ENCODE measurements at regions not wholly inside any gene's neighbourhood (a gene's known extent, or its start where the extent isn't known, plus 50 kb on each side); places are given as distances from the start of the nearest gene placed in this dataset.
"Not testable (repeated sequence)": the region's sequence is repeated elsewhere in the genome, so short reads cannot be mapped to it uniquely, and the experiment has no call there.

DNA sequence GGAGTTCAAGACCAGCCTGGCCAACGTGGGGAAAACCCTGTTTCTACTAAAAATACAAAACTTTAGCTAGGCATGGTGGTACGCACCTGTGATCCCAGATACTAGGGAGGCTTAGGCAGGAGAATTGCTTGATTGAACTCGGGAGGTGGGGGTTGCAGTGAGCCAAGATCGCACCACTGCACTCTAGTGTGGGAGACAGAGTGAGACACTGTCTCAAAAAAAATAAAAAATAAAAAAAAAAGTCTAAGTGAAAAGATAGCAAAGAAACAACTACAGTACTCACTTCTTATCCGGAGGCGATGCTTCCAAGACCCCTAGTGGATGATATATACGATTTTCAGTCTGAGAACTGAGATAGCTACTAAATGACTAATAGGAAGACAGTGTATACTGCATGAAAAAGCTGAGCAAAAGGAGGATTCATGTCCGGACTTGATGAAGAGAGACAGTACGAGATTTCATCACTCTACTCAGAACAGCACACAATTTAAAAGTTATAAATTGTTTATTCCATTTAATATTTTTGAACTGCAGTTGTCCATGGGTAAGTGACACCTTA is 138.7 kb upstream of the GOLGA6L6 start:
- H3K9me3 ChIP-seq (ENCODE audit: control insufficient read depth in 2 of 3, insufficient read depth in 1 of 3, low read length in 3 of 3); H3K4me1 ChIP-seq (ENCODE audit: control insufficient read depth in 2 of 3, insufficient read depth in 2 of 3, low read depth in 1 of 3, low read length in 3 of 3); DNase-seq; H3K36me3 ChIP-seq (ENCODE audit: control insufficient read depth in 2 of 3, insufficient read depth in 3 of 3, low read length in 3 of 3); H3K9ac ChIP-seq (ENCODE audit: low read length in 3 of 3); FAIRE-seq; H3K27me3 ChIP-seq (ENCODE audit: control insufficient read depth, insufficient read depth, low read length); H3K4me3 ChIP-seq (ENCODE audit: low read length in 3 of 3); H3K27ac ChIP-seq (ENCODE audit: low read depth in 2 of 2, low read length in 2 of 2); intact Hi-C loops (cut with DNase I): not testable (repeated sequence)

DNA sequence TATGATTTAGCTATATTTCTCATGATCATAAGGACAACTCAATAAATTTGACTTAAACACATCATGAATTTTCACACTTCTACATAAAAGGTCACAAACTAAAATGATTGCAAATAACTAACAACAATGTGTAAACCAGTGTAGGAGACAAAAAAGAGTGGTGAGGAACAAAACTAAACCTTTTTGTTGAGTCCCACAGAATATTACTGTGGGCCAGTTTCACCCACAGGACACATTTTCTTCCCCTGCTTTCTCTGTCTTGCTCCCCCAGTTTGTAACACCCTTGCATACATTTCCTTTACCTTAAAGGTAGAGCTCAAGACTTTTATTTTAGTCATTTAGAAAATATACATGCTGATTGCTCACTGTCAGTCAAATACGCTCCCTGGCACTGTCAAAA is 130.9 kb upstream of the GOLGA6L6 start:
- intact Hi-C loops (cut with DNase I), result no loop called here
- TF ChIP-seq, protein P1, sequence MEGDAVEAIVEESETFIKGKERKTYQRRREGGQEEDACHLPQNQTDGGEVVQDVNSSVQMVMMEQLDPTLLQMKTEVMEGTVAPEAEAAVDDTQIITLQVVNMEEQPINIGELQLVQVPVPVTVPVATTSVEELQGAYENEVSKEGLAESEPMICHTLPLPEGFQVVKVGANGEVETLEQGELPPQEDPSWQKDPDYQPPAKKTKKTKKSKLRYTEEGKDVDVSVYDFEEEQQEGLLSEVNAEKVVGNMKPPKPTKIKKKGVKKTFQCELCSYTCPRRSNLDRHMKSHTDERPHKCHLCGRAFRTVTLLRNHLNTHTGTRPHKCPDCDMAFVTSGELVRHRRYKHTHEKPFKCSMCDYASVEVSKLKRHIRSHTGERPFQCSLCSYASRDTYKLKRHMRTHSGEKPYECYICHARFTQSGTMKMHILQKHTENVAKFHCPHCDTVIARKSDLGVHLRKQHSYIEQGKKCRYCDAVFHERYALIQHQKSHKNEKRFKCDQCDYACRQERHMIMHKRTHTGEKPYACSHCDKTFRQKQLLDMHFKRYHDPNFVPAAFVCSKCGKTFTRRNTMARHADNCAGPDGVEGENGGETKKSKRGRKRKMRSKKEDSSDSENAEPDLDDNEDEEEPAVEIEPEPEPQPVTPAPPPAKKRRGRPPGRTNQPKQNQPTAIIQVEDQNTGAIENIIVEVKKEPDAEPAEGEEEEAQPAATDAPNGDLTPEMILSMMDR (IDR thresholded peaks at IDR 0.05; ENCODE audit: borderline replicate concordance, extremely low read depth, insufficient read depth), result no peak
- H3K36me3 ChIP-seq (ENCODE audit: control insufficient read depth in 2 of 3, insufficient read depth in 3 of 3, low read length in 3 of 3), result no peaks in the 10 kb centered on the region
- no peaks in the 10 kb centered on the region for H3K9me3 ChIP-seq (ENCODE audit: control insufficient read depth in 2 of 3, insufficient read depth in 1 of 3, low read length in 3 of 3)
- H3K27me3 ChIP-seq (ENCODE audit: control insufficient read depth, insufficient read depth, low read length), result no peaks in the 10 kb centered on the region
- no peak overlapping the region for H3K9ac ChIP-seq (ENCODE audit: low read length in 3 of 3)
- DNase-seq (no peak), FAIRE-seq (no peak)
- no peaks in the 10 kb centered on the region for H3K4me1 ChIP-seq (ENCODE audit: control insufficient read depth in 2 of 3, insufficient read depth in 2 of 3, low read depth in 1 of 3, low read length in 3 of 3)
- no peak overlapping the region for H3K4me3 ChIP-seq (ENCODE audit: low read length in 3 of 3)
- no peak overlapping the region for H3K27ac ChIP-seq (ENCODE audit: low read depth in 2 of 2, low read length in 2 of 2)

DNA sequence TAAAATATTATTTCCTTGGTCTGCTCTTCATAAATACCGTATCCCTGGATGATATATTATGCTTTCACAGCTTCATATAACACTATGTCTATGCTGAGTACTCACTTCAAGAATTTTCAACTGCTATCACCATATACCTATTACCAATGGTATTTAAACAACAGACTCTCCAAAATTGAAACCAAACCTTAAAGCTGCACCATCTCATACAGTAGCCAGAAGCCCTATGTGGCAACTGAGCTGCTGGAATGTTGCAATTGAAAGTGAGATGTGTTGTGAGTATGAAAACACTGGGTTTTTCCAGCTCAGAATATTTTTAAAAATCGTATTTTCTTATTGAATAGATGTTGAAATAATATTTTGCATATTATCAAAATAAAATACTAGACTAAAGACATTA is 130.1 kb upstream of the GOLGA6L6 start:
- no peaks in the 10 kb centered on the region for H3K36me3 ChIP-seq (ENCODE audit: control insufficient read depth in 2 of 3, insufficient read depth in 3 of 3, low read length in 3 of 3)
- H3K9ac ChIP-seq (ENCODE audit: low read length in 3 of 3), result no peak overlapping the region
- FAIRE-seq (no peak), DNase-seq (no peak)
- H3K4me1 ChIP-seq (ENCODE audit: control insufficient read depth in 2 of 3, insufficient read depth in 2 of 3, low read depth in 1 of 3, low read length in 3 of 3), result no peaks in the 10 kb centered on the region
- no peaks in the 10 kb centered on the region for H3K27me3 ChIP-seq (ENCODE audit: control insufficient read depth, insufficient read depth, low read length)
- no peak overlapping the region for H3K27ac ChIP-seq (ENCODE audit: low read depth in 2 of 2, low read length in 2 of 2)
- H3K9me3 ChIP-seq (ENCODE audit: control insufficient read depth in 2 of 3, insufficient read depth in 1 of 3, low read length in 3 of 3), result no peaks in the 10 kb centered on the region
- TF ChIP-seq, protein P1 (IDR thresholded peaks at IDR 0.05; ENCODE audit: borderline replicate concordance, extremely low read depth, insufficient read depth), result no peak
- no peak overlapping the region for H3K4me3 ChIP-seq (ENCODE audit: low read length in 3 of 3)
- intact Hi-C loops (cut with DNase I), result no loop called here

DNA sequence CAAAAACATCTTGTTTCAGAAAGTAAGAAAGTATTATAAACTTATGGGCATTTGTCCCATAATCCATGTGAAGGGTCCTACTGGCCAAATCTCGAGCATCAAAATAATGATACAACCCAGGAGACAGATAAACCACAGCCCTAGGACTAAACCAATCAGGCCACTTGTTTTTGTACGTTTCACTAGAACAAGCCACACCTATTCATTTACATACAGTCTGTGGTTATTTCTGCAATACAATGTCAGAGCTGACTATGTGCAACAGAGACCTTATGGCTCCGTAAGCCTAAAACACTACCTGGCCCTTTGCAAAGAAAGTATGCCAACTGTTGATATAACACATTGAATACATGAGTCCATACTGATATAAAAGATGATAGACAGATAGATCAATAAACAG is 124.8 kb upstream of the GOLGA6L6 start:
- H3K4me1 ChIP-seq (ENCODE audit: control insufficient read depth in 2 of 3, insufficient read depth in 2 of 3, low read depth in 1 of 3, low read length in 3 of 3); intact Hi-C loops (cut with DNase I); H3K27ac ChIP-seq (ENCODE audit: low read depth in 2 of 2, low read length in 2 of 2); H3K9me3 ChIP-seq (ENCODE audit: control insufficient read depth in 2 of 3, insufficient read depth in 1 of 3, low read length in 3 of 3); H3K27me3 ChIP-seq (ENCODE audit: control insufficient read depth, insufficient read depth, low read length); FAIRE-seq; DNase-seq; H3K9ac ChIP-seq (ENCODE audit: low read length in 3 of 3); H3K36me3 ChIP-seq (ENCODE audit: control insufficient read depth in 2 of 3, insufficient read depth in 3 of 3, low read length in 3 of 3); H3K4me3 ChIP-seq (ENCODE audit: low read length in 3 of 3): not testable (repeated sequence)

DNA sequence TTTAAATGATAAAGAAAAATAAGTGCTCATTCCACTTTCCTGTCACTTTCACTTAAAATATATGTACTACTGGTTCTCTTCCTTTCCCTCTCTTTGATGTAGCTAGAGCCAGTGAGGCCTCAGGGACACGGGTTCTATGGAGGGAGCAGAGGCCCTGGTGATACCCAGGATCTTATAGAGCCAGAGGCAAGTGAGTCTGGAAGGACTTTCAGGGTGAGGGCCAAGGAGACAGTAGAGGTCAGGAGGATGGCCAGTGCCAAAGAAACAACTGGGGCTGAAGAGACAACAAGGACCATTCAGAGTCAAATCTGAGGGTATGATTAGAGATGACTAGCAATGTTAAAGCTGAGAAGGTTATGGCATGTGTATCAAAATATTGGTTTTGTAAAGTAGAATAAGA is 124.1 kb upstream of the GOLGA6L6 start:
- H3K9me3 ChIP-seq (ENCODE audit: control insufficient read depth in 2 of 3, insufficient read depth in 1 of 3, low read length in 3 of 3), result no peaks in the 10 kb centered on the region
- no peaks in the 10 kb centered on the region for H3K4me1 ChIP-seq (ENCODE audit: control insufficient read depth in 2 of 3, insufficient read depth in 2 of 3, low read depth in 1 of 3, low read length in 3 of 3)
- no peak overlapping the region for H3K9ac ChIP-seq (ENCODE audit: low read length in 3 of 3)
- FAIRE-seq (no peak), DNase-seq (no peak)
- TF ChIP-seq, protein P1 (IDR thresholded peaks at IDR 0.05; ENCODE audit: borderline replicate concordance, extremely low read depth, insufficient read depth), result no peak
- H3K36me3 ChIP-seq (ENCODE audit: control insufficient read depth in 2 of 3, insufficient read depth in 3 of 3, low read length in 3 of 3), result no peaks in the 10 kb centered on the region
- no peaks in the 10 kb centered on the region for H3K27me3 ChIP-seq (ENCODE audit: control insufficient read depth, insufficient read depth, low read length)
- H3K27ac ChIP-seq (ENCODE audit: low read depth in 2 of 2, low read length in 2 of 2), result no peak overlapping the region
- intact Hi-C loops (cut with DNase I), result no loop called here
- no peak overlapping the region for H3K4me3 ChIP-seq (ENCODE audit: low read length in 3 of 3)

All from kidney (tissue), 13 donors.